Vagina (tissue), 2 donors: ENCODE measurements at regions not wholly inside any gene's neighbourhood (a gene's known extent, or its start where the extent isn't known, plus 50 kb on each side); places are given as distances from the start of the nearest gene placed in this dataset.

ENCODE experiments used
- DNase-seq, 2 donors: peaks; one replicate each; pipeline ENCODE4 v3.0.0-alpha.2; 2017; ENCODE audit errors: extremely low spot score in 2 of 2
- H3K27ac ChIP-seq: fragments of 200-600 bp; sonication (generic); one replicate; pipeline ENCODE4 v1.5.1; 2019
- H3K27me3 ChIP-seq: fragments of 200-600 bp; sonication (generic); one replicate; pipeline ENCODE4 v1.5.1; 2019
- H3K36me3 ChIP-seq, 2 donors: fragments of 200-600 bp; sonication (generic); one replicate each; pipeline ENCODE4 v1.5.1; 2017 to 2019
- H3K4me1 ChIP-seq: fragments of 200-600 bp; sonication (generic); one replicate; pipeline ENCODE4 v1.5.1; 2019
- H3K4me3 ChIP-seq, 2 donors: fragments of 200-600 bp; sonication (generic); 1 replicate in 1 of 2; 2 replicates in 1 of 2; pipeline ENCODE4 v1.5.1; 2016 to 2019
- H3K9me3 ChIP-seq: fragments of 200-600 bp; sonication (generic); one replicate; pipeline ENCODE4 v1.5.1; 2019
- CTCF ChIP-seq, 3 experiments: fragments of 450-650 bp in 2 of 3; fragments of 200-600 bp in 1 of 3; sonication (generic) in 1 of 3; IDR thresholded peaks; one replicate each; pipeline ENCODE4 v1.5.1; 2017 to 2019; ENCODE audit warnings: antibody characterized with exemption in 3 of 3, mild to moderate bottlenecking in 2 of 3, moderate library complexity in 2 of 3
- POLR2A ChIP-seq, 2 donors: fragments of 450-650 bp; IDR thresholded peaks; one replicate each; pipeline ENCODE4 v1.6.1; 2017; ENCODE audit warnings: antibody characterized with exemption in 2 of 2, mild to moderate bottlenecking in 2 of 2, moderate library complexity in 2 of 2
- POLR2AphosphoS5 ChIP-seq, 2 donors: sonication (generic); formaldehyde crosslinking; IDR thresholded peaks; one replicate each; pipeline ENCODE4 v1.9.0; 2017; ENCODE audit warnings: antibody characterized with exemption in 2 of 2, mild to moderate bottlenecking in 2 of 2, low read depth in 1 of 2; ENCODE audit not compliant: insufficient read depth in 1 of 2
- intact Hi-C: fragments of 100-400 bp; cut with DNase I; formaldehyde crosslinking; loops from one replicate; pipeline ENCODE4 v1.15.1; 2023

- no peaks in the 10 kb centered on the region for H3K4me1 ChIP-seq
- H3K36me3 ChIP-seq: no peaks in the 10 kb centered on the region
- H3K27me3 ChIP-seq: no peaks in the 10 kb centered on the region
- no peak for DNase-seq
- intact Hi-C loops: no loop called here
- no peak overlapping the region for H3K4me3 ChIP-seq
- H3K9me3 ChIP-seq: no peaks in the 10 kb centered on the region
- no peak overlapping the region for H3K27ac ChIP-seq
- TF ChIP-seq POLR2AphosphoS5 (IDR thresholded peaks at IDR 0.05; ENCODE audit: insufficient read depth in 1 of 2, low read depth in 1 of 2) (no peak), POLR2A (IDR thresholded peaks at IDR 0.05) (no peak), CTCF (IDR thresholded peaks at IDR 0.05) (no peak)
Observed at GRCh38 chr2:216922175-216922780, 62.4 kb upstream of the TNP1 start.

GRCh38 chr2:216920937-216921456 is 61.1 kb upstream of the TNP1 start:
- no peak for TF ChIP-seq POLR2AphosphoS5 (IDR thresholded peaks at IDR 0.05; ENCODE audit: insufficient read depth in 1 of 2, low read depth in 1 of 2)
- no peak for TF ChIP-seq CTCF (IDR thresholded peaks at IDR 0.05)
- TF ChIP-seq POLR2A (IDR thresholded peaks at IDR 0.05): no peak
- Histone ChIP-seq H3K36me3 (no peaks in the 10 kb centered on the region), H3K27me3 (no peaks in the 10 kb centered on the region), H3K4me3 (no peak overlapping the region), H3K4me1 (no peaks in the 10 kb centered on the region), H3K27ac (peak overlapping the region; percentile 10), H3K9me3 (no peaks in the 10 kb centered on the region)
- DNase-seq: no peak
- intact Hi-C loops: no loop called here

GRCh38 chr2:216920143-216920876 is 60.4 kb upstream of the TNP1 start:
- Histone ChIP-seq H3K27ac (peak overlapping the region; percentile 10), H3K4me3 (no peak overlapping the region), H3K4me1 (no peaks in the 10 kb centered on the region), H3K27me3 (no peaks in the 10 kb centered on the region), H3K36me3 (no peaks in the 10 kb centered on the region), H3K9me3 (no peaks in the 10 kb centered on the region)
- intact Hi-C loops: no loop called here
- no peak for DNase-seq
- TF ChIP-seq POLR2AphosphoS5 (IDR thresholded peaks at IDR 0.05; ENCODE audit: insufficient read depth in 1 of 2, low read depth in 1 of 2) (no peak), POLR2A (IDR thresholded peaks at IDR 0.05) (no peak)

GRCh38 chr2:216918088-216918680 is 58.3 kb upstream of the TNP1 start:
- TF ChIP-seq POLR2AphosphoS5 (IDR thresholded peaks at IDR 0.05; ENCODE audit: insufficient read depth in 1 of 2, low read depth in 1 of 2): no peak
- no peak for TF ChIP-seq CTCF (IDR thresholded peaks at IDR 0.05)
- TF ChIP-seq POLR2A (IDR thresholded peaks at IDR 0.05): no peak
- no peak for DNase-seq
- Histone ChIP-seq H3K9me3 (no peaks in the 10 kb centered on the region), H3K4me3 (no peak overlapping the region), H3K36me3 (no peaks in the 10 kb centered on the region), H3K4me1 (no peaks in the 10 kb centered on the region), H3K27ac (no peak overlapping the region), H3K27me3 (no peaks in the 10 kb centered on the region)
- intact Hi-C loops: no loop called here

GRCh38 chr2:216916956-216917650 is 57.2 kb upstream of the TNP1 start:
- intact Hi-C loops: no loop called here
- H3K9me3 ChIP-seq: no peaks in the 10 kb centered on the region
- TF ChIP-seq POLR2A (IDR thresholded peaks at IDR 0.05): no peak
- TF ChIP-seq POLR2AphosphoS5 (IDR thresholded peaks at IDR 0.05; ENCODE audit: insufficient read depth in 1 of 2, low read depth in 1 of 2): no peak
- no peak for TF ChIP-seq CTCF (IDR thresholded peaks at IDR 0.05)
- no peaks in the 10 kb centered on the region for H3K4me1 ChIP-seq
- H3K36me3 ChIP-seq: no peaks in the 10 kb centered on the region
- H3K27ac ChIP-seq: no peak overlapping the region
- DNase-seq: no peak
- H3K27me3 ChIP-seq: no peaks in the 10 kb centered on the region
- H3K4me3 ChIP-seq: no peak overlapping the region
